Loucy (cell line): ENCODE measurements at regions not wholly inside any gene's neighbourhood (a gene's known extent, or its start where the extent isn't known, plus 50 kb on each side); places are given as distances from the start of the nearest gene placed in this dataset.

ENCODE experiments used
- H2AFZ ChIP-seq: fragments of 200-600 bp; sonication (generic); 2 replicates; pipeline ENCODE4 v1.6.0; 2016; ENCODE audit warnings: antibody characterized with exemption, mild to moderate bottlenecking, low read length, moderate library complexity
- H3F3A ChIP-seq: fragments of 200-600 bp; 2 replicates; pipeline ENCODE4 v1.6.0; 2016; ENCODE audit warnings: antibody characterized with exemption, low read depth, mild to moderate bottlenecking
- H3K27me3 ChIP-seq: fragments of 200-600 bp; sonication (generic); 2 replicates; pipeline ENCODE4 v1.6.1; 2014; ENCODE audit warnings: low read length, mild to moderate bottlenecking; ENCODE audit not compliant: insufficient read depth, poor library complexity, severe bottlenecking
- H3K36me3 ChIP-seq: fragments of 200-600 bp; sonication (generic); 2 replicates; pipeline ENCODE4 v1.6.1; 2016; ENCODE audit warnings: low read length; ENCODE audit not compliant: insufficient read depth
- H3K4me1 ChIP-seq: fragments of 200-600 bp; sonication (generic); 2 replicates; pipeline ENCODE4 v1.5.1; 2014; ENCODE audit warnings: low read length, mild to moderate bottlenecking; ENCODE audit not compliant: insufficient read depth, poor library complexity, severe bottlenecking
- H3K4me2 ChIP-seq: fragments of 200-600 bp; sonication (generic); 2 replicates; pipeline ENCODE4 v1.6.0; 2014; ENCODE audit warnings: antibody characterized with exemption, low read length, low read depth, mild to moderate bottlenecking; ENCODE audit not compliant: poor library complexity, severe bottlenecking
- H3K4me3 ChIP-seq: fragments of 200-600 bp; sonication (generic); 2 replicates; pipeline ENCODE4 v1.5.1; 2014; ENCODE audit warnings: low read length, mild to moderate bottlenecking, mixed read lengths; ENCODE audit not compliant: poor library complexity, severe bottlenecking
- H3K79me2 ChIP-seq: fragments of 200-600 bp; sonication (generic); 2 replicates; pipeline ENCODE4 v1.6.1; 2014; ENCODE audit warnings: low read length; ENCODE audit not compliant: insufficient read depth
- H3K9ac ChIP-seq: fragments of 200-600 bp; sonication (generic); 2 replicates; pipeline ENCODE4 v1.6.0; 2014; ENCODE audit warnings: mild to moderate bottlenecking, low read depth, low read length, moderate library complexity; ENCODE audit not compliant: poor library complexity, severe bottlenecking
- H3K9me2 ChIP-seq: fragments of 200-600 bp; sonication (generic); replicated peaks from 2 replicates; pipeline ENCODE4 v1.6.1; 2016; ENCODE audit warnings: low read depth, low read length, mixed read lengths
- H3K9me3 ChIP-seq: fragments of 200-600 bp; sonication (generic); 2 replicates; pipeline ENCODE4 v1.6.1; 2014; ENCODE audit warnings: mild to moderate bottlenecking, antibody characterized with exemption, low read length, low read depth; ENCODE audit not compliant: insufficient read depth
- H4K20me1 ChIP-seq: fragments of 200-600 bp; sonication (generic); 2 replicates; pipeline ENCODE4 v1.6.0; 2014; ENCODE audit warnings: antibody characterized with exemption, low read length, mild to moderate bottlenecking; ENCODE audit not compliant: insufficient read depth, poor library complexity, severe bottlenecking
- CTCF ChIP-seq: fragments of 200-600 bp; sonication (generic); conservative IDR thresholded peaks from 2 replicates; pipeline ENCODE4 v1.5.1; 2014; ENCODE audit warnings: mild to moderate bottlenecking, antibody characterized with exemption, low read length
- EZH2phosphoT487 ChIP-seq: fragments of 200-600 bp; IDR thresholded peaks from 2 replicates; pipeline ENCODE4 v1.6.1; 2018; ENCODE audit warnings: antibody characterized with exemption, mild to moderate bottlenecking, moderate library complexity, borderline replicate concordance

- Histone ChIP-seq H3K4me1 (peaks cover 5% of the 10 kb centered on the region), H2AFZ (no peak overlapping the region), H3K36me3 (no peaks in the 10 kb centered on the region), H3K27me3 (no peaks in the 10 kb centered on the region), H3K9me3 (no peaks in the 10 kb centered on the region), H3K79me2 (no peaks in the 10 kb centered on the region), H3K4me3 (no peak overlapping the region), H4K20me1 (no peaks in the 10 kb centered on the region), H3K9ac (no peak overlapping the region), H3K4me2 (no peak overlapping the region), H3K9me2 (no peaks in the 10 kb centered on the region), H3F3A (no peaks in the 10 kb centered on the region)
- no peak for TF ChIP-seq EZH2phosphoT487
- TF ChIP-seq CTCF, result no peak
Observed at GRCh38 chr11:110829873-110830272, 117.6 kb upstream of the ARHGAP20 start.

DNA sequence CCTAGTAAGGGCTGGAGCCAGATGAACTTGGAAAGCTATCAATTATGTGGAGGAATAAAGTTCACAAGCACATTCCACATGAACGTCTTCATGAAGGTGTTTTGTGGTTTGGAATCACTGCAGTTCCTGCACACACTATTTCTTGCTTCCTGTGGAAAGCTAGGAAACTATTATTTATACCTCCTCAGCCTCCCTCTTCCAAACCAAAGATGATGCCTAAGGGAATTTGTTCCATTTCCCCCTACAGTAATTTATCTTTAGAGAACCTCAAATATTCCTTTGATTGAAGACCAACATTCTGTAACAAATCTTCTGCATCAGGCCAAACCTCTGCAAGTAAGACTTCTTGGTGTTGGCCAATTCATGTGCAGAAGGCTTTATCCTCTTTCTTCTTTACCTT, 115.8 kb upstream of the ARHGAP20 start:
- no peaks in the 10 kb centered on the region for H4K20me1 ChIP-seq
- H3K9me3 ChIP-seq, result no peaks in the 10 kb centered on the region
- no peak overlapping the region for H3K4me2 ChIP-seq
- no peaks in the 10 kb centered on the region for H3K27me3 ChIP-seq
- H3K9me2 ChIP-seq, result no peaks in the 10 kb centered on the region
- no peak for TF ChIP-seq CTCF
- no peak for TF ChIP-seq EZH2phosphoT487
- H3F3A ChIP-seq, result no peaks in the 10 kb centered on the region
- no peak overlapping the region for H3K4me3 ChIP-seq
- no peaks in the 10 kb centered on the region for H3K79me2 ChIP-seq
- H2AFZ ChIP-seq, result no peak overlapping the region
- no peaks in the 10 kb centered on the region for H3K4me1 ChIP-seq
- H3K36me3 ChIP-seq, result no peaks in the 10 kb centered on the region
- no peak overlapping the region for H3K9ac ChIP-seq

- no peak overlapping the region for H3K4me3 ChIP-seq
- no peak overlapping the region for H2AFZ ChIP-seq
- H3K27me3 ChIP-seq, result no peaks in the 10 kb centered on the region
- H3F3A ChIP-seq, result no peaks in the 10 kb centered on the region
- H3K4me2 ChIP-seq, result no peak overlapping the region
- H3K9me2 ChIP-seq, result no peaks in the 10 kb centered on the region
- H3K36me3 ChIP-seq, result no peaks in the 10 kb centered on the region
- no peaks in the 10 kb centered on the region for H4K20me1 ChIP-seq
- no peaks in the 10 kb centered on the region for H3K4me1 ChIP-seq
- H3K79me2 ChIP-seq, result no peaks in the 10 kb centered on the region
- H3K9me3 ChIP-seq, result no peaks in the 10 kb centered on the region
- no peak overlapping the region for H3K9ac ChIP-seq
- no peak for TF ChIP-seq CTCF
- TF ChIP-seq EZH2phosphoT487, result no peak
Observed at GRCh38 chr11:110827276-110827675, 115.0 kb upstream of the ARHGAP20 start.
